ENCODE measurements at regions not wholly inside any gene's neighbourhood (a gene's known extent, or its start where the extent isn't known, plus 50 kb on each side); places are given as distances from the start of the nearest gene placed in this dataset.
"Not testable (repeated sequence)": the region's sequence is repeated elsewhere in the genome, so short reads cannot be mapped to it uniquely, and the experiment has no call there.

- DNase-seq (ENCODE audit: low read depth in 2 of 2, low spot score in 1 of 2): no peak
Observed at GRCh38 chr7:68334636-68335272, 1263.5 kb upstream of the AUTS2 start.

- no peak for DNase-seq (ENCODE audit: low read depth in 2 of 2, low spot score in 1 of 2)
Observed at GRCh38 chr7:68336594-68336993, 1261.7 kb upstream of the AUTS2 start.

GRCh38 chr7:68348401-68348800 lies 1249.9 kb upstream of the AUTS2 start:
- no peak for DNase-seq (ENCODE audit: low read depth in 2 of 2, low spot score in 1 of 2)

- no peak for DNase-seq (ENCODE audit: low read depth in 2 of 2, low spot score in 1 of 2)
Observed at GRCh38 chr7:68362745-68363518, 1235.3 kb upstream of the AUTS2 start.

- no peak for DNase-seq (ENCODE audit: low read depth in 2 of 2, low spot score in 1 of 2)
Observed at GRCh38 chr7:68364886-68365625, 1233.2 kb upstream of the AUTS2 start.

GRCh38 chr7:68371985-68372384 lies 1226.3 kb upstream of the AUTS2 start:
- DNase-seq (ENCODE audit: low read depth in 2 of 2, low spot score in 1 of 2): no peak

GRCh38 chr7:68376131-68376661 lies 1222.1 kb upstream of the AUTS2 start:
- no peak for DNase-seq (ENCODE audit: low read depth in 2 of 2, low spot score in 1 of 2)

GRCh38 chr7:68381731-68382130 lies 1216.5 kb upstream of the AUTS2 start:
- DNase-seq (ENCODE audit: low read depth in 2 of 2, low spot score in 1 of 2): no peak

GRCh38 chr7:68384581-68384980 lies 1213.7 kb upstream of the AUTS2 start:
- DNase-seq (ENCODE audit: low read depth in 2 of 2, low spot score in 1 of 2): no peak

GRCh38 chr7:68393051-68393450 lies 1205.2 kb upstream of the AUTS2 start:
- no peak for DNase-seq (ENCODE audit: low read depth in 2 of 2, low spot score in 1 of 2)

- no peak for DNase-seq (ENCODE audit: low read depth in 2 of 2, low spot score in 1 of 2)
Observed at GRCh38 chr7:68394131-68394530, 1204.1 kb upstream of the AUTS2 start.

GRCh38 chr7:68399991-68400590 lies 1198.2 kb upstream of the AUTS2 start:
- no peak for DNase-seq (ENCODE audit: low read depth in 2 of 2, low spot score in 1 of 2)

GRCh38 chr7:68400783-68401182 lies 1197.5 kb upstream of the AUTS2 start:
- no peak for DNase-seq (ENCODE audit: low read depth in 2 of 2, low spot score in 1 of 2)

GRCh38 chr7:68401313-68401712 lies 1197.0 kb upstream of the AUTS2 start:
- no peak for DNase-seq (ENCODE audit: low read depth in 2 of 2, low spot score in 1 of 2)

- no peak for DNase-seq (ENCODE audit: low read depth in 2 of 2, low spot score in 1 of 2)
Observed at GRCh38 chr7:68406480-68406879, 1191.8 kb upstream of the AUTS2 start.

GRCh38 chr7:68407460-68407859 lies 1190.8 kb upstream of the AUTS2 start:
- DNase-seq (ENCODE audit: low read depth in 2 of 2, low spot score in 1 of 2): no peak

- DNase-seq (ENCODE audit: low read depth in 2 of 2, low spot score in 1 of 2): no peak
Observed at GRCh38 chr7:68408873-68409272, 1189.4 kb upstream of the AUTS2 start.

- no peak for DNase-seq (ENCODE audit: low read depth in 2 of 2, low spot score in 1 of 2)
Observed at GRCh38 chr7:68409851-68410250, 1188.4 kb upstream of the AUTS2 start.

GRCh38 chr7:68410693-68411092 lies 1187.6 kb upstream of the AUTS2 start:
- not testable (repeated sequence) for DNase-seq (ENCODE audit: low read depth in 2 of 2, low spot score in 1 of 2)

- DNase-seq (ENCODE audit: low read depth in 2 of 2, low spot score in 1 of 2): no peak
Observed at GRCh38 chr7:68411742-68412141, 1186.5 kb upstream of the AUTS2 start.

- no peak for DNase-seq (ENCODE audit: low read depth in 2 of 2, low spot score in 1 of 2)
Observed at GRCh38 chr7:68414631-68415425, 1183.4 kb upstream of the AUTS2 start.
